GM12878 (cell line): ENCODE measurements at regions not wholly inside any gene's neighbourhood (a gene's known extent, or its start where the extent isn't known, plus 50 kb on each side); places are given as distances from the start of the nearest gene placed in this dataset.

Source experiments
- ASH2L ChIP-seq: fragments of 300-600, 200-600 bp; sonication (generic); IDR thresholded peaks from 2 replicates; pipeline ENCODE4 v1.6.1; 2017; ENCODE audit warnings: low read depth, mild to moderate bottlenecking, borderline replicate concordance
- GABPA ChIP-seq: IDR thresholded peaks from 2 replicates; pipeline ENCODE4 v1.6.1; 2014; ENCODE audit warnings: antibody characterized with exemption, low read depth, mild to moderate bottlenecking, inconsistent platforms
- RFX5 ChIP-seq: IDR thresholded peaks from 2 replicates; pipeline ENCODE4 v1.6.1; 2011; ENCODE audit warnings: low read depth, low read length, improper control_type of control experiment
- ZNF274 ChIP-seq: IDR thresholded peaks from one replicate; pipeline ENCODE4 v1.8.0; 2011; ENCODE audit not compliant: insufficient read length, insufficient read depth
- TF ChIP-seq, protein P1 (sequence below), 3 experiments: IDR thresholded peaks in 2 of 3; conservative IDR thresholded peaks in 1 of 3; 2 replicates each; pipeline ENCODE4 v1.5.1; 2011; ENCODE audit warnings: low read depth in 3 of 3, low read length in 3 of 3, mild to moderate bottlenecking in 3 of 3, control low read depth in 2 of 3, moderate library complexity in 2 of 3, inconsistent platforms in 1 of 3, mixed read lengths in 1 of 3; ENCODE audit not compliant: control insufficient read depth in 2 of 3, insufficient read depth in 1 of 3; ENCODE audit errors: extremely low read depth in 1 of 3
- TF ChIP-seq, protein P2 (sequence below): fragments of 450-650 bp; conservative IDR thresholded peaks from 2 replicates; pipeline ENCODE4 v1.6.1; 2017; ENCODE audit warnings: mild to moderate bottlenecking, moderate library complexity

DNA sequence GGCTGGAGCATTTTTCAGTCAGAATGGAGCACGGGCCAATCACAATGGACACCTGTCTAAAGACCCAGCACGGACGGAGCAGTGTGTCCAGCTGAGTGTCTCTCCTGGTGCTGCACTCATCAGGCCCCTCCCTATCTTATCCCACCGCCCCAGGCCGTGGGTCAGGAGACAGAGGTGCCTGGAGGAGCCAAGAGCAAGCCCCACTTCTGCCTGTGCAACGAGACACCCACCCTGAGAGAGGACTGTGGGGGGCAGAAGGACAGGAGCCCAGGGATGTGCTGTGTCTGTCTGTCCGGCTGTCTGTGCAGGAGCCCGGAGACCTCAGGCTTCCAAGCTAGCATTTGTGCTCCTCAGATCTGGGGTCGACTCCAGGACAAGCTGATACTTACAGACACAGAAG lies 69.6 kb upstream of the SFSWAP start:
- no peak for TF ChIP-seq ASH2L
- no peak for TF ChIP-seq RFX5
- TF ChIP-seq, protein P1, sequence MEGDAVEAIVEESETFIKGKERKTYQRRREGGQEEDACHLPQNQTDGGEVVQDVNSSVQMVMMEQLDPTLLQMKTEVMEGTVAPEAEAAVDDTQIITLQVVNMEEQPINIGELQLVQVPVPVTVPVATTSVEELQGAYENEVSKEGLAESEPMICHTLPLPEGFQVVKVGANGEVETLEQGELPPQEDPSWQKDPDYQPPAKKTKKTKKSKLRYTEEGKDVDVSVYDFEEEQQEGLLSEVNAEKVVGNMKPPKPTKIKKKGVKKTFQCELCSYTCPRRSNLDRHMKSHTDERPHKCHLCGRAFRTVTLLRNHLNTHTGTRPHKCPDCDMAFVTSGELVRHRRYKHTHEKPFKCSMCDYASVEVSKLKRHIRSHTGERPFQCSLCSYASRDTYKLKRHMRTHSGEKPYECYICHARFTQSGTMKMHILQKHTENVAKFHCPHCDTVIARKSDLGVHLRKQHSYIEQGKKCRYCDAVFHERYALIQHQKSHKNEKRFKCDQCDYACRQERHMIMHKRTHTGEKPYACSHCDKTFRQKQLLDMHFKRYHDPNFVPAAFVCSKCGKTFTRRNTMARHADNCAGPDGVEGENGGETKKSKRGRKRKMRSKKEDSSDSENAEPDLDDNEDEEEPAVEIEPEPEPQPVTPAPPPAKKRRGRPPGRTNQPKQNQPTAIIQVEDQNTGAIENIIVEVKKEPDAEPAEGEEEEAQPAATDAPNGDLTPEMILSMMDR (IDR thresholded peaks at IDR 0.05 in 2 of 3, conservative IDR thresholded peaks at IDR 0.05 in 1 of 3; ENCODE audit: control insufficient read depth in 2 of 3, extremely low read depth in 1 of 3, insufficient read depth in 1 of 3, low read depth in 3 of 3, low read length in 3 of 3) = no peak
- TF ChIP-seq, protein P2, sequence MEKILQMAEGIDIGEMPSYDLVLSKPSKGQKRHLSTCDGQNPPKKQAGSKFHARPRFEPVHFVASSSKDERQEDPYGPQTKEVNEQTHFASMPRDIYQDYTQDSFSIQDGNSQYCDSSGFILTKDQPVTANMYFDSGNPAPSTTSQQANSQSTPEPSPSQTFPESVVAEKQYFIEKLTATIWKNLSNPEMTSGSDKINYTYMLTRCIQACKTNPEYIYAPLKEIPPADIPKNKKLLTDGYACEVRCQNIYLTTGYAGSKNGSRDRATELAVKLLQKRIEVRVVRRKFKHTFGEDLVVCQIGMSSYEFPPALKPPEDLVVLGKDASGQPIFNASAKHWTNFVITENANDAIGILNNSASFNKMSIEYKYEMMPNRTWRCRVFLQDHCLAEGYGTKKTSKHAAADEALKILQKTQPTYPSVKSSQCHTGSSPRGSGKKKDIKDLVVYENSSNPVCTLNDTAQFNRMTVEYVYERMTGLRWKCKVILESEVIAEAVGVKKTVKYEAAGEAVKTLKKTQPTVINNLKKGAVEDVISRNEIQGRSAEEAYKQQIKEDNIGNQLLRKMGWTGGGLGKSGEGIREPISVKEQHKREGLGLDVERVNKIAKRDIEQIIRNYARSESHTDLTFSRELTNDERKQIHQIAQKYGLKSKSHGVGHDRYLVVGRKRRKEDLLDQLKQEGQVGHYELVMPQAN = no peak
- no peak for TF ChIP-seq ZNF274
- TF ChIP-seq GABPA = no peak
